GM18508 (cell line): ENCODE measurements at regions not wholly inside any gene's neighbourhood (a gene's known extent, or its start where the extent isn't known, plus 50 kb on each side); places are given as distances from the start of the nearest gene placed in this dataset.
A peak's percentile ranks its signal among the peaks of the same experiment; 100 is the strongest.

Source experiments
- ATAC-seq: cut with Tn5 transposase; IDR thresholded peaks from one replicate; pipeline ENCODE4 v1.9.1; 2021; ENCODE audit warnings: moderate number of reproducible peaks; ENCODE audit not compliant: insufficient read depth, unreplicated experiment

DNA sequence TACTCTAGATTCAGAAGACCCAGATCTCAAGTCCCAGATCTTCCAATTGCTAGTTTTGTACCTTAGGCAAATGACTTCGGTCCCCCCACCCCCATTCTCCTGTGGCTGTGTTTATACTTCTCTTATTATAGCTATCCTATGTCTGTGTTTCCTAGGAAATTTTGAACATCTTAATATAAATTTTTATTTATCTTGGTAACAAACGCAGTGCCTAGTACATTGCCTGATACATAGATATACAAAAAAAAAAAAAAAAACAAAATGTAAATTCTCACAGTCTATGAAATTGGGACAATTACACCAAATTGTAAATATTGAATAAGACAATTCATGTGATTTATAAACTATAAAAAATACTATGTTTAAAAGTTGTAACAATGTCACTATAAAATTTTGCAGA is 84.1 kb upstream of the SLC44A3 start:
- ATAC-seq = no peak

GRCh38 chr1:94734963-94735901 is 84.9 kb upstream of the SLC44A3 start:
- no peak for ATAC-seq

- no peak for ATAC-seq
Measured at GRCh38 chr1:94731891-94732290, 88.3 kb upstream of the SLC44A3 start.

GRCh38 chr1:94730450-94730849 is 89.7 kb upstream of the SLC44A3 start:
- no peak for ATAC-seq

GRCh38 chr1:94729267-94729666 is 90.9 kb upstream of the SLC44A3 start:
- ATAC-seq = no peak

GRCh38 chr1:94727846-94728715 is 92.1 kb upstream of the SLC44A3 start:
- ATAC-seq = no peak

- no peak for ATAC-seq
Measured at GRCh38 chr1:94726981-94727685, 93.0 kb upstream of the SLC44A3 start.

- ATAC-seq = no peak
Measured at GRCh38 chr1:94725566-94725965, 94.6 kb upstream of the SLC44A3 start.

GRCh38 chr1:94723894-94724293 is 96.3 kb upstream of the SLC44A3 start:
- ATAC-seq = no peak

- no peak for ATAC-seq
Measured at GRCh38 chr1:94723463-94723862, 96.7 kb upstream of the SLC44A3 start.

DNA sequence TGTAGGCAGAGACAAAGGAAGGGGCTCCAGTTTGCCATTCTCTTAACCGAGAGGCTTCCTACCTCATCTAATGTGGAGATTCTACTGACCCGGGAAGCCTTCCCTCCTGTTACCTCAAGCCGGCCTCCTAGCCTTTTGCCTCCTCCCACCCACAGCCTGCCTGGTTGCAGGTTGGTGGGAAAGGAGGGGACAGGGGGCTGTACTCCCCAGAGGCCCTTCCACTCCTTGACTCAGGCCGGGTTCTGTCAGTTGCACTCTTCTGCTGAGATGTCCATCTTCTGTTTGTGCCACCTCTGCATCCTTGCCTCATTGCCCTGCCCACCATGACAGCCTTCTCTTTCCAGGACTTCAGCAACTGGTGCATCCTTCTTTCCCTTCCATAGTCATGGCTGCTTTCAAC is 98.0 kb upstream of the SLC44A3 start:
- ATAC-seq = no peak

- ATAC-seq = peak; percentile 54
Measured at GRCh38 chr1:94721240-94721639, 98.9 kb upstream of the SLC44A3 start.

- ATAC-seq = peak; percentile 93
Measured at GRCh38 chr1:94719926-94720793, 100.0 kb upstream of the SLC44A3 start.

DNA sequence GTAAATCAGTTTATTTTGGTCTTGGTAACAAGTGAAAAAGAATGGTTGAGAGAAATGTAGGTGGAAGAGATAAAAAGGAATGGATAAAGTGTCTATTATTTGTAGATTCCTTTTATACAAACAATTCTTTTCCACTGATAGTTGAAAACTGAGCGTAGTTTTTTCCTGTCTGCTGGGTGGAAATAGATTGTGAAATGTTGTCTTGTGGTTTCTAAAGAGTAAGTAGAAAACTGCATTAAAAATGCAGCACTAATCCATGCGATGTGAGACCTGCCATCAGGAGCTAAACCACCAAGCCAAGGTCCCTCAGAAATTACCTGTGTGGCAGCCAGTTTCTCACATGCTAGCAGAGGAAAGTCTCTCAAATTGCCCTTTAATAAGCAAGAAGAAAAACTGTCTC is 103.2 kb upstream of the SLC44A3 start:
- ATAC-seq = no peak

DNA sequence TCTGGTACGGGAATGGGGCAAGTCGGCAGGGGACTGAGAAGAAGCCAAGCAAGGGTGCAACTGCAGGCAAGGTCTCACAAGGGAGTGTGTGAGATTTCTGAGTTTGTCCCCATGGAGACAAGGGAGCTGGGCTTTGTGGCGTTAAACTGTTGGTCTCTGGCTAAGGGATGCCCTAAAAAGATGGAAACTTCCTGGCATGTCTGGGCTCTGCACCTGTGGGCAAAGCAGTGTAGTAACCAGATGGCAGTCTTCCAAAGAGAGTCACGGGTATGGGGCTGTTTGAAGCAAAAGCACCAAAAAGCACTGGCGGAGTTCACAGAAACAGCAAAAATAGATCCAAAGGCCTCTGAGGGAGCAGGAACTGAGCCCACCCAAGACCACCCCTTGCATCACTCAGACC is 104.8 kb upstream of the SLC44A3 start:
- no peak for ATAC-seq

DNA sequence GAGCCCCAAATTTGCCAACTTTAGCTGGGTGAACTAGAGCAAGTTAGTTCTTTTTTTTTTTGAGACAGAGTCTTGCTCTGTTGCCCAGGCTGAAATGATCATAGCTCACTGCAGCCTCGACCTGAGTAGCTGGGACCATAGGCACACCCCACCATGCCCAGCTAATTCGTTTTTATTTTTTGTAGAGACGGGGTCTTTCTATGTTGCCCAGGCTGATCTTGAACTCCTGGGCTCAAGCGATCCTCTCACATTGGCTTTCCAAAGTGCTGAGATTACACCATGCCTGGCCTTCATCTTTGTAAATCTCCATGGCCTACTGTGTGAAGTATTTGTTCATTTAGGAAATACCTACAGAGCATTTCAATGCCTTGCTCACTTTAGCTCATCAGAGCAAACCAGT is 105.6 kb upstream of the SLC44A3 start:
- no peak for ATAC-seq

DNA sequence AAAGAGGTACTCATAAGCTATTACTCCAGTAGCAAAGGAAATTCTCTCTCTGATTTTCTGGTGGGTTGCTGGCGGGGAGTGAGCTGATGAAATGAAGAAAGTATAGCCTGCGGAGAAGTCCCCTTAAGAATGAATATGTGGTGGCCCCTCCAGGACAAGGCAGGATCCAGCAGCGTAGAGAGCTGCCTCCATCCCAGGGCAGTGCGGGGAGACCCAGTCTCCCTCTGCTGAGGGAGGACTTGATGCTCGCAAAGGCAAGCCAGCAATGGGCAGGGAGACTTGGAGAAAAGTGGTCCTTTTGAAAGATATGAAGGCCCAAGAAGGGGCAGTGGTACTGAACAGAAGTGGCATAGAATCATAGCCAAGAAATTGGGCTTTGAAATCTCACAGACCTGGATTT is 106.0 kb upstream of the SLC44A3 start:
- ATAC-seq = no peak

DNA sequence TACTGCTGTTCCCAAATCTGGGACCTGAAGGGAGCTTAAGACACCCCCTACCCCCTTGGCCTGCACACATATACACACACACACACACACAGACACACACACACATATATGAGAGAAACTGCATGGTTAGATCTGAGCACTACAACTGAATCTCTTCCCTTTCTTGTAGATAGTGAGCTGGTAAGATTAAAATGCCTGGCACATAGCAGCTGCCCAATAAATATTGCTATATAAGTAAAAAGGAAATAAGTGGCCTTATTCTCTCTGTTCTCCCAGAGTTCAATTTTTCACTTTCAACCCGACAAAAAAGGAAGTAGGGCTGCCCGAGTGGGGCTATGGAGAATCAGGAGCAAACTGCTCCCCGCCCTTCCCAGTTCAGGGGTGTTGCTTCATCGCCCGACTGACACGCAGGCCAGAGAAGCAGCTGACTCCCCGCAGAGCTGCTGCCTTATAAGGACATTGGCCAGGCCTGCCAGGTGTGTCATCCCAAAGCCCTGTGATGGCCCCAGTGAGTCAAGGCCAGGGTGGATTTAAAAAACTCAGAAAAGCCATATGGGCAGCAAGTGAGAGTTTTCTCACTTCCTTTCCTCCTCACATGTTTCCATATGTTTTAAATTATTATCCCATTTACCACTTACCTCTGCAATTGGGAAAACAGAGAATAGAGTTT is 106.5 kb upstream of the SLC44A3 start:
- no peak for ATAC-seq

DNA sequence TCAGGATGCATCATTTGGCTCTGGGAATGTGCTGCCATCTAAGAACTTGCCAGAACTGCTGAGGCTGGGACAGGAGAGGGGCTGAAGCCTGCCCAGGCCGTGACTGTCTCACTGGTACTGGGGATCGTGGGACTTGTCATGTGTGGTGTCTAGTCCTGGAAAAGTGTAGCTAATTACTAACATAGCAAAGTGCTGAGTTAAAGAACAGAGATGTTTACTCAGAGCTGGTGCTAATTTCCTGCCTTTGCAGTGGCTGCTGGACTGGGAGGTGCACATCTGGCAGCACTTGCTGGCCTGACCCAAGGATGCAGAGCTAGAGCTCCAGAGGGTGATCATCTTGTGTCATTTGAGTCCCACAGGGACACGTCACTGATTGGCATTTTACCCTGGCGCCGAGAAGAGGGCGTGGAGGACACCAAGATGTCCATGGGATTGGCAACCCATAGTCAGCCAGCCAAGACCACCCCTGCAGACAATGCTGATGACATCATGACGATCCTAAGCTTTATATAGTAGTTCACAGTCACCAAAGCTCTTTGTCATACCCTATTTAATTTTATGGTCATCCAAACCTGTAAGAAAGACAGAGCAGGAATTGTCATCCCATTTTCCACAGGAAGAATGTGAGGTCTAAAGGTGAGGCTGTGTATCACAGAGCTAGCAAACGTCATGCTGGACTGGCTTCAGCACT is 110.1 kb upstream of the SLC44A3 start:
- no peak for ATAC-seq
